GM18951 (cell line): ENCODE measurements at regions not wholly inside any gene's neighbourhood (a gene's known extent, or its start where the extent isn't known, plus 50 kb on each side); places are given as distances from the start of the nearest gene placed in this dataset.

Source experiments
- POLR2A ChIP-seq: IDR thresholded peaks from 4 replicates; pipeline ENCODE4 v1.6.1; 2011; ENCODE audit warnings: mild to moderate bottlenecking; ENCODE audit not compliant: insufficient read length, insufficient read depth; ENCODE audit errors: extremely low read depth
- in situ Hi-C: fragments of 300-500 bp; cut with MboI; formaldehyde crosslinking; loops from one replicate; pipeline ENCODE4 v1.12.0; 2022; ENCODE audit warnings: low sequenced_read_pairs, mixed read lengths, inconsistent platforms; ENCODE audit not compliant: unreplicated experiment

DNA sequence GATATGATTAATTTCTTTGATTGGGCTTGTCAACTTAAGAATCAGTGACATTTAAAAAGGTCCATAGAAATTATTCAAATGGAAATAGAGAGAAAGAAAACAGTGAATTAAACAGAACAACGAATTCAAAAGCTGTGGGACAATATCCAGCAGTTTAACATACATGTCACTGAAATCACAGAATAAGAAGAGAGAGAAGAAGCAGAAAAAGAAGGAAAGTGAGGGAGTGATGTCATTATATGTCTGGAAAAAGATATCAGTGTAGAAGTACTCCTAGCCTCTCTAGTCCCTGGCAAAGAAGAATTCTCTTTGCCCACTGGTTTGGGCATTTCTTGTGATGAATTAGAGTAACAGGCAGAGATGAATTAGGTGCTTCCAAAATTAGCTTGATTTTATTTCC lies 109.2 kb upstream of the ABCA1 start:
- in situ Hi-C loops, result no loop called here
- TF ChIP-seq POLR2A, result no peak

DNA sequence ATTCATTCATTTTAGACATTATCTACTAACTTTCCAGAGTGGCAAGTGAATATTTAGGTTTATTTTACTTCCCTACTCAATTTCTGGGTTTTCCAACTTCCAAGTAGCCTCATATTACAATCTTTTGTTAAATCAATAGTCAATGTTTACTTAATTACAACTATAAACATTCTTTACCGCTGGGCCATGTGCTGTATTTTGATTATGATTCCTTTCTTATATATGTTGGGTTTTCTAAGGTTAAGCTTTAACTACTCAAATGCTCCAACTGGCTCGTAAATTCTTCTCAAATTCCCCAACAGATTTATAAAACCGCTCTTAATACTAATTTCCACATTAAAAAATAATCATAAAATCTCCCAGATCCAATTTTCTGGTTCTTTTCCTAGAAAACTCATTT lies 110.1 kb upstream of the ABCA1 start:
- in situ Hi-C loops, result no loop called here

DNA sequence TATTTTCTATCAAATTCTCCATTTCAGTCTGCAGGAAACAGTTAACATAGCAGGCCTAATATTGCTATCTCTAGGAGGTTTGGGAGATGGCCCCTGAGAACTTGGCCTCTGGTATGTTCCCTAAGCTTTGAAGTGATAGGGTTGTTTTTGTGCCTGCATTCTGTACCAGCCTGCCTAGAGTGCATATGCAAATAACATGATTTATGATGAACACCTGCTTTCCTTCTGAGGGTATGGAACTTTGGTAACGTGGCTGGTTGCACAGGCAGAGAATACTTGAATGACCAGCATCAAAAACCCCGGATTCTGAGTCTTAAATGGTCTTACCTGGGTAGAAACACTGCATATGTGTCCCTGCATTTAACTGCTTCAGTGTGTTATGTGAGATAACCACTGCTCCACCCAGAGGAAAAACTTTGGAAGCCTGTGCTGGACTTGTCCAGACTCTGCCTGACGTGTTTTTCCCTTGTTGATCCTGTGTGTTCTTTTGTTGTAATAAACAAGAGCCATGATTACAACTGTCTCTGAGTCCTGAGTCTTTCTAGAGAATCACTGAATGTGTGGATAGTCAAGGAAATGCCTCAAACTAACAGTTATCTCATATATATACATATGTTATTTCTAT lies 111.3 kb upstream of the ABCA1 start:
- in situ Hi-C loops, result no loop called here
- TF ChIP-seq POLR2A, result no peak

More for the DNA sequence above, 110.1 kb upstream of the ABCA1 start:
- TF ChIP-seq POLR2A, result no peak

DNA sequence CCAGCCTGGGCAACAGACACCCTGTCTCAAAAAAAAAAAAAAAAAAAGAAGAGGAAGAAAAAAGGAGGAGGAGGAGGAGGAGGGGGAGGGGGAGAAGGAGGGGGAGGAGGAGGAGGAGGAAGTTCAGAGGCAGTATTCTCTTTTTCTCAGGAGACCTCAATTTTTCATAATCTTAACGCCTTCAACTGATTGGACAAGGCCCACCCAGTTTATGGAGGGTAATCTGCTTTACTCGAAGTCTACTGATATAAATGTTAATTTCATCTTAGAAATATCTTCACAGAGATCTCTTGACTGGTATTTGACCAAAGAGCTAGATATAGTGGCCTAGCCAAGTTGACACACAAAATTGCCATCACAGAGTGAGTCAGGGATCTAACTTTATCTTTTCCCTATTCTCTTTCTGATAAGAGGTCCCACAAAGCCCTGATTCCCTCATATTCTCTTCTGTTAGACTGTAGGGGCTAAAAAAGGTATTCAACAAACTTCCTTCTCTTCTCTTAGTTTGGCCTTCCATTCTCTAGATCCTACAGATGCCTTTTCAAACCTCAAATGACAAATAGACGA lies 115.5 kb upstream of the ABCA1 start:
- in situ Hi-C loops, result no loop called here
- no peak for TF ChIP-seq POLR2A

DNA sequence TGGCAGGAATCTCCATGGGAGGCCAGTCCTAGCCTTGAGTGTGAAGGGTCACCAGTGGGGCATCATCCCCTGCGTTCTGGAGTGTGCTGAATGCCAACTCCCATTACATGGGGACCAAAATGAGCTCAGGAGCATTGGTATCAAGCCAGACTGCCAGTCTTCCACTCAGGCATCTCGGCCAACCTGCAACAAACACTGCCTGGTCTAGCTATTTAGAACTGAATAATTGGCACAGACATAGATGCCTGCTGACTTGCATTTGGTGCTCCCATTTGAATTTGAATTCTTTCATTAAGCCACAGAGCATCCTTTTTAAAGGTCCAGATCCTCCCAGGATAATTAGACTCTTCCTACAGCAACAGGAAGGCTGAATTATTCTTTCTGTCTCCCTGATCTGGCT lies 116.6 kb upstream of the ABCA1 start:
- no peak for TF ChIP-seq POLR2A

DNA sequence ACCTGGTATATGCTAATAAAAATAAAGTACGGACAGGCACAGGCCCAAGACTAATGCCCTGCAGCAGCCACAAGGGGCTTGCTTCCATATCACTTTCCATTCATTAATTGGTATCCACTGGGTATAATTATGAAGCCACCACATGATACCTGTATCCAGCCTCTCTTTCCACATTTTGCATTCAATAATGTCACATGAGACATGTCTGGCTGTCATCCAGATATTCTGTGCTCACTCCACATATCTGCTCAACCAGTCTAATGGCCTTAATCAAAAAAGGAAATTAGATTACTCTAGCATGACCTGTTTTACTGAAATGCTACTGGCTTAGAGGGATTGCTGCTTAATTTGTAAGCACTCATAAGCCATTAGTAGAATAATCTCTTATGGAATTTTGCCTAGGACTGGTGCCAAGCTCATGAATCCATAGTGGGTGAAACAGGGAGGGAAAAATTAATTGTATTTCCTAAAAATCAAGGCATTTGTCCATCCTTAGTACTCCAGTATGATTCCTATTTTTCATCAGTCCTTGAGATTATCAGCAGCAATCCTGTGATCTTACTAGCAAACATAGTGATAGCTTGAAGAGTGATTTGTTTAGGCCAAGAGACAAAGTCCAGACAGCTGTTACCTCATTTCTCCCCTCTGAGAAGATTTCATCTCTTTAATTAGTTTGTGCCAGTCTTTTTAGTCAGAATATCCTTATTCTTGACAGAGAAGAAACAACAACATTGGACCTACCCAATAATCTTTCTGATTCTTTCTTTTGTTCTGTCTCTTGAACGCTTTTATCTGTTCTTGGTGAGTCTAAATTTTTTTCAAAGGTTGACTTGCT lies 119.2 kb upstream of the ABCA1 start:
- TF ChIP-seq POLR2A, result no peak
- in situ Hi-C loops, result no loop called here

More for the DNA sequence above, 116.6 kb upstream of the ABCA1 start:
- in situ Hi-C loops, result no loop called here

DNA sequence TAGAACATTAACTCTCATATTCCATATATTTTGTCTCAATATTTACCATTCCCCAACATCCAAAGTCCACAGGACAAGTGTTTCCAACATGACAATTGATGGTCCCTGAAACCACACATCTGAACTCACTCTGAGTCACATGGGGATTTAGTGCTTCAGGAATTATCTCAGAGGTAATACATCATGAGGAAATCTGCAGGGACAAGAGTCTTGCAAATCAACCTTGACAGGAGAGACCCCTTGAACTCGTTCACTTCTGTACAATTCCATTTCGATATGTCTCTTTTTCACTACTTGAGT lies 119.7 kb upstream of the ABCA1 start:
- in situ Hi-C loops, result no loop called here
- no peak for TF ChIP-seq POLR2A

DNA sequence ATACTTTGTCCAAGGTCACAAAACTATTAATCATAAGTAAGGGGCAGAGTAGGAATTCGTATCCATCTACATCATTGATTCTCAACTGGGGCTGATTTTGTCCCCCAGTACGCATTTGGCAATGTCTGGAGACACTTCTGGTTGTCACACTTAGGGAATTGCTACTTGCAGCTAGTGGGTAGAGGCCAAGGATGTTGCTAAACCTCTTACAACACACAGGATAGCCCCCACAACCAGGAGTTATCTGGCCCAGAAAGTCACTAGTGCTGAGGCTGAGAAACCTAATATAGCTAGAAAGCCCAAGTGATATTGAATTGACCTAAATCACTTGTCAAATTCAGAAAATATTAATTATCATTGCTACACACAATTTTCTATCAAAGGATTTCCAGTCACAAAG lies 120.4 kb upstream of the ABCA1 start:
- in situ Hi-C loops, result no loop called here
- no peak for TF ChIP-seq POLR2A

DNA sequence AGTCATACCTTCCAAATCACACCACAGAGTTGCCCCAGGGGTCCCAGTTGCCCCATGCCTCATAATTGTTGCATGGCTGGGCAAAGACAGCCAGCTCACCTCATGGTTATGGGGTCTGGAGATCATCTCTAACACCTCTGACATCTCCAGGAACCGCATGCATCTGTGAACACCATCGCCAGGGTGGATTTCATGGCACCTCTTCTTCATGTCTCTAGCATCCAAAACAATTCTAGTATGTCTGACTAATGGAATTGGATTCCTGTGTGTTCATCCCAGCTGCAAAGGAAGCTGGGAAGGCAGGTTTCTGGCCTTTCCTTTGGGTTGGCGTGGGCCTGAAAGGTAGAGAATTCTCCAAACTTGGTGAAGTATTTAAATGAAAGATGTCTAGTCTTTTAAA lies 122.3 kb upstream of the ABCA1 start:
- TF ChIP-seq POLR2A, result no peak
- in situ Hi-C loops, result no loop called here

DNA sequence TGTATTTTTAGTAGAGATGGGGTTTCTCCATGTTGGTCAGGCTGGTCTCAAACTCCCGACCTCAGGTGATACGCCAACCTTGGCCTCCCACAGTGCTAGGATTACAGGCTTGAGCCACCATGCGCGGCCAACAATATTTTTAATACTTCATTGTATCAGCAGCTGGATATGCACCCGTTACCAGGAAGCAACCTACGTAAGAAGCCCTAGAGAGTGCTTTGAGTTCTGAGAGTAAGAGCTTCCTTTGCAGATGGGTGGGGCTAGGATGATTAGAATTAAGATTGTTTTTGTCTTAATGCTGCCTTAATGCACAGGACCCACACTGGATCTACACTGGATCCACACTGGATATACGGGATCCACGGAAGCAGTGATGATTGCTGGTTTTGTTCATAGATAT lies 123.9 kb upstream of the ABCA1 start:
- in situ Hi-C loops, result no loop called here
- no peak for TF ChIP-seq POLR2A

DNA sequence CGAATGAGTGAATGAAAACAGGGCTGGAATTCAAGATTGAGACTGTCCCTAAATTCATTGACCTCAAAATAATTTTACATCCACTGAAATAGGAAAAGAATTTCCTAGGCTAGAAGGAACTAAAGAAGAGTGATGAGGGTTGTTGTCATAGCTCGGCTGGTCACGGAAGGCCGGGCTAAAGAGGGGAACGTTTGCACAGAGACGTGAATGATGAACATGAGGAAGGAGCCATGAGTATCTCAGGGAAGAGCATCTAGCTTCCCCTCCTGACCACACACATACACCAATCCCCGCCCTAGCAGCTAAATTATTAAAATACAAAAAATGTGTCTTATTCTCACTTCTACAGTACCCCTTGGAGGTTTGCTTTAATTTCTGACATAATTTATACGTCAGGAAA lies 124.4 kb upstream of the ABCA1 start:
- in situ Hi-C loops, result no loop called here
- TF ChIP-seq POLR2A, result no peak

DNA sequence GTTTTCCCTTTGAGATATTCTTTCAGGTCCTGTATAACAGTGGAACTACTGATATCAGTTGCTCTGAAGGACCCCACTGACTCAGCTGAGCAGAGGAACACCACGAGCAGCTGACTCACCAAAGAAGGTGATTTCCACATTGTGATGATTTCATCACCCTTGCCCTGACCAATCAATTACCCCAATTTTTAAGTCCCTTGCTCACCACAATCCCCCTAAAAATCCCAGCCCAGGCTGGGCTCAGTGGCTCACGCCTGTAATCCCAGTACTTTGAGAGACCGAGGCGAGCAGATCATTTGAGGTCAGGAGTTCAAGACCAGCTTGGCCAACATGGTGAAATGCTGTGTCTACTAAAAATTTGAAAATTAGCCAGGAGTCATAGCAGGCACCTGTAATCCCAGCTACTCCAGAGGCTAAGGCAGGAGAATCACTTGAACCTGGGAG lies 125.3 kb upstream of the ABCA1 start:
- no peak for TF ChIP-seq POLR2A
- in situ Hi-C loops, result no loop called here

DNA sequence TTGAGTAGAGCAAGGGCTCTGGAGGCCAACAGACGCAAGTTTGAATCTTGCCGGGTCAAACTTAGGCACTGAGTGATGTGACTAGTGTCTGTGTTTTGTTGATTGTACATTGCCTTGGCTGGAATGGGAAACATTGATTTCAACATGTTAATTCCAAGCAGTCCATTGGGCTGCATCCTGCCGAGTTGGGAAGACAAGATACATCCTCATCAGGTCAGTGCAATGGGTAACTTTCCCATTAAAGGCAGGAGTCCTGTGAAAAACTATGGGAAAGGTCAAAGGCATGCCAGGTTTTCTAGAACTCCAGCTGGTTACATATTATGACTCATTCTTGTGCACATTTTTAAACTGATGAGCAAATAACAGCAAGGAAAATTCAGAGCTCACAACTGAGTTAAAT lies 126.5 kb upstream of the ABCA1 start:
- TF ChIP-seq POLR2A, result no peak
- in situ Hi-C loops, result no loop called here

DNA sequence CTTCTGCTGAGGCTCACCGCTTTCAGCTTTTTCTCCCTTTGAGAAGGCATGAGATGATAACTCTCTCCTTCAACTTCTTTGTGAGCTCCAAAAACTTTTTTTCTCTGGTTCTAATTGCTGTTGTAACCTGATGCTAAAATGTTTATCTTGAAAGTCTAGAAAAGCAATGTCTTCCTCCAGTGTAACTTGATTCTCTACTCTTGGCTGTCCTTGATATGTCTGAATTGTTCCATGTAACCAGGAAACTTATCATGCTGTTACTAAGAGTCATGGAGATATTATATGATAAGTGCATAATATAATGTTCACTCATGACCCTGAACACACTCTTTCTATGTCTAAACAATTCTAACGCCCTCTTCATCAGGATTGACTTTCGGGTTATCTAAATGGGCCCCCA lies 128.0 kb upstream of the ABCA1 start:
- in situ Hi-C loops, result no loop called here
- TF ChIP-seq POLR2A, result no peak
